ENCODE measurements at regions not wholly inside any gene's neighbourhood (a gene's known extent, or its start where the extent isn't known, plus 50 kb on each side); places are given as distances from the start of the nearest gene placed in this dataset.
A peak's percentile ranks its signal among the peaks of the same experiment; 100 is the strongest.
"Not testable (repeated sequence)": the region's sequence is repeated elsewhere in the genome, so short reads cannot be mapped to it uniquely, and the experiment has no call there.

DNA sequence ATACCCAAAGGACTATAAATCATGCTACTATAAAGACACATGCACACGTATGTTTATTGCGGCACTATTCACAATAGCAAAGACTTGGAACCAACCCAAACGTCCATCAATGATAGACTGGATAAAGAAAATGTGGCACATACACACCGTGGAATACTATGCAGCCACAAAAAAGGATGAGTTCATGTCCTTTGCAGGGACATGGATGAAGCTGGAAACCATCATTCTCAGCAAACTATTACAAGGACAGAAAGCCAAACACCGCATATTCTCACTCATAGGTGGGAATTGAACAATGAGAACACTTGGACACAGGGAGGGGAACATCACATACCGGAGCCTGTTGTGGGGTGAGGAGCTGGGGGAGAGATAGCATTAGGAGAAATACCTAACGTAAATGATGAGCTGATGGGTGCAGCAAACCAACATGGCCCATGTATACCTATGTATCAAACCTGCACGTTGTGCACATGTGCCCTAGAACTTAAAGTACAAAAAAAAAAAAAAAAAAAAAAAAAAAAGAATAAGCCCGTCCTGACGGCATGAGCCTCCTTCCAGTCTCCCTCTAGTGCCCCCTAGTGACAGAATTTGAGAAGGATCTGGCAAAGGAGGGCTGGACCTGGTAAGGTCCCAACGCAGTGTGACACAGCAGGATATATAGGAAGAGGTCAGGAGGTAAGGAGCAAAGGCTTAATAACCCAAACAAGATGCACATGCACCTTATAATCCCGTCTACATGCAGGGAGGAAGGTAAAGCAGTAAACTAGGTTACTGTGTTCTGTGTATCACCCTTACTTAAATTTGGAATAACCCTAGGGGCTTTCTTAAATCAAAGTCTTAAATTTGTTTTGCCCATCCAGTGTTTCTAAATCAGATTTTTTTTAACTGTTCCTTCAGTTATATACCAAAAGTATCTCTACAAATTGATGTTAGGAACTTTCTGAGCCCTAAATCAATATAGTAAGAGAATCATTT, 214.8 kb downstream of the UNC5CL start:
- H4K20me1 ChIP-seq (ENCODE audit: insufficient read depth); H3K79me2 ChIP-seq (ENCODE audit: insufficient read depth, low read length); H3K27ac ChIP-seq (ENCODE audit: low read depth, low read length); H3K9me3 ChIP-seq (ENCODE audit: control insufficient read depth in 1 of 2, insufficient read depth in 1 of 2, low read depth in 1 of 2, low read length in 2 of 2); H3K4me2 ChIP-seq (ENCODE audit: low read length); BruUV-seq (replicated peaks); POLR2A ChIA-PET; CTCF ChIA-PET; H3K4me1 ChIP-seq (ENCODE audit: control insufficient read depth in 1 of 2, insufficient read depth in 2 of 2, low read length in 2 of 2); H3K9me2 ChIP-seq (ENCODE audit: insufficient read depth); H3K4me3 ChIP-seq (replicated peaks in 1 of 2; ENCODE audit: low read depth in 1 of 2, low read length in 2 of 2); H3K36me3 ChIP-seq (ENCODE audit: control insufficient read depth in 1 of 2, insufficient read depth in 2 of 2, low read length in 2 of 2); H3K27me3 ChIP-seq (ENCODE audit: insufficient read depth, low read length); H3K9ac ChIP-seq (ENCODE audit: low read length): not testable (repeated sequence)
- intact Hi-C loops (cut with micrococcal nuclease), result loop anchor here (1.0 to 10.0 kb wide), 2 partner anchors 201 to 496 kb away; no protein-coding TSS in a partner anchor
- TF ChIP-seq, protein P1, sequence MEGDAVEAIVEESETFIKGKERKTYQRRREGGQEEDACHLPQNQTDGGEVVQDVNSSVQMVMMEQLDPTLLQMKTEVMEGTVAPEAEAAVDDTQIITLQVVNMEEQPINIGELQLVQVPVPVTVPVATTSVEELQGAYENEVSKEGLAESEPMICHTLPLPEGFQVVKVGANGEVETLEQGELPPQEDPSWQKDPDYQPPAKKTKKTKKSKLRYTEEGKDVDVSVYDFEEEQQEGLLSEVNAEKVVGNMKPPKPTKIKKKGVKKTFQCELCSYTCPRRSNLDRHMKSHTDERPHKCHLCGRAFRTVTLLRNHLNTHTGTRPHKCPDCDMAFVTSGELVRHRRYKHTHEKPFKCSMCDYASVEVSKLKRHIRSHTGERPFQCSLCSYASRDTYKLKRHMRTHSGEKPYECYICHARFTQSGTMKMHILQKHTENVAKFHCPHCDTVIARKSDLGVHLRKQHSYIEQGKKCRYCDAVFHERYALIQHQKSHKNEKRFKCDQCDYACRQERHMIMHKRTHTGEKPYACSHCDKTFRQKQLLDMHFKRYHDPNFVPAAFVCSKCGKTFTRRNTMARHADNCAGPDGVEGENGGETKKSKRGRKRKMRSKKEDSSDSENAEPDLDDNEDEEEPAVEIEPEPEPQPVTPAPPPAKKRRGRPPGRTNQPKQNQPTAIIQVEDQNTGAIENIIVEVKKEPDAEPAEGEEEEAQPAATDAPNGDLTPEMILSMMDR (IDR thresholded peaks at IDR 0.05 in 2 of 3, conservative IDR thresholded peaks at IDR 0.05 in 1 of 3; ENCODE audit: borderline replicate concordance in 1 of 3, insufficient read depth in 1 of 3, low read depth in 2 of 3, low read length in 2 of 3), result peak; percentile 53 to 74 (median 66); a peak in 5 of 6 replicates
- TF ChIP-seq RAD21 (IDR thresholded peaks at IDR 0.05; ENCODE audit: low read depth), result peak; percentile 56
- peak; percentile 99 for ATAC-seq
- RAD21 ChIA-PET (ENCODE audit: low non-redundant PET in 1 of 2, low total read pairs in 2 of 2, uncharacterized antibody in 2 of 2, unreplicated experiment in 2 of 2), result interaction anchor here in 1 of 2 experiments (0.7 kb wide), 2 partner anchors 137 to 242 kb away, joined by 4 to 5 read pairs; no protein-coding TSS in a partner anchor
- DNase-seq (ENCODE audit: low read depth, low spot score), result peak; percentile 75
- H2AFZ ChIP-seq (ENCODE audit: low read depth, low read length, poor library complexity, severe bottlenecking), result peak overlapping the region; percentile 17

DNA sequence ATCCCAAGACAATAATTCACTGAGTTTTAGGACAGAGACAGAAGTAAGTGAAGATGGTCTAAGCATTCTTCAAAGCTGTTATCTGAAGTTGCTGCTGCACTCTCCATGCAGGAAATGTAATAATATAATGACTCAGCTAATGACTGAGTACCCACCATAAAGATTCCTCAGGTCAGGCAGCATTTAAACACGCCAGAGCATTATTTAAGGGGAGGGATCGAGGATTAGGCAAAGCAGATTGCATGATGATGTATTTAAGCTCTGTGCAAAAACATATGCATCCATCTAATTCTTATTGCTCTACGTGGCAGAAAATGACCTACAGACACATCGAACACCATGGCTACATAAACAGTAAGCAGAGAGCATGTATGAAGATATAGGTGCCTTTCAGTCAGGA, 216.4 kb downstream of the UNC5CL start:
- Histone ChIP-seq H3K36me3 (ENCODE audit: control insufficient read depth in 1 of 2, insufficient read depth in 2 of 2, low read length in 2 of 2) (no peaks in the 10 kb centered on the region), H3K9me3 (ENCODE audit: control insufficient read depth in 1 of 2, insufficient read depth in 1 of 2, low read depth in 1 of 2, low read length in 2 of 2) (no peaks in the 10 kb centered on the region), H3K27me3 (ENCODE audit: insufficient read depth, low read length) (no peaks in the 10 kb centered on the region), H3K4me1 (ENCODE audit: control insufficient read depth in 1 of 2, insufficient read depth in 2 of 2, low read length in 2 of 2) (no peaks in the 10 kb centered on the region), H2AFZ (ENCODE audit: low read depth, low read length, poor library complexity, severe bottlenecking) (no peak overlapping the region), H3K4me3 (replicated peaks in 1 of 2; ENCODE audit: low read depth in 1 of 2, low read length in 2 of 2) (no peak overlapping the region), H3K79me2 (ENCODE audit: insufficient read depth, low read length) (no peaks in the 10 kb centered on the region), H3K9me2 (ENCODE audit: insufficient read depth) (no peaks in the 10 kb centered on the region), H3K4me2 (ENCODE audit: low read length) (no peak overlapping the region), H4K20me1 (ENCODE audit: insufficient read depth) (no peaks in the 10 kb centered on the region), H3K27ac (ENCODE audit: low read depth, low read length) (no peak overlapping the region), H3K9ac (ENCODE audit: low read length) (no peak overlapping the region)
- ChIA-PET RAD21 (ENCODE audit: low non-redundant PET in 1 of 2, low total read pairs in 2 of 2, uncharacterized antibody in 2 of 2, unreplicated experiment in 2 of 2) (no interaction called here), POLR2A (no interaction called here), CTCF (interaction anchor here (0.7 to 1.3 kb wide), 4 partner anchors 8 to 494 kb away, joined by 3 to 7 read pairs (median 3); no protein-coding TSS in a partner anchor)
- intact Hi-C loops (cut with micrococcal nuclease), result loop anchor here (10.0 kb wide), 1 partner anchor 202 kb away; no protein-coding TSS in a partner anchor
- DNase-seq (ENCODE audit: low read depth, low spot score), result no peak
- no TSS peak for BruUV-seq (replicated peaks)
- ATAC-seq, result no peak
- TF ChIP-seq CBX3 (IDR thresholded peaks at IDR 0.05; ENCODE audit: low read depth) (no peak), JUND (IDR thresholded peaks at IDR 0.05) (no peak), SP1 (IDR thresholded peaks at IDR 0.05; ENCODE audit: low read depth) (no peak), ELF1 (IDR thresholded peaks at IDR 0.05; ENCODE audit: borderline replicate concordance, low read depth) (no peak), FOSL1 (IDR thresholded peaks at IDR 0.05; ENCODE audit: low read depth) (no peak), EZH2 (IDR thresholded peaks at IDR 0.05) (no peak), SIN3A (IDR thresholded peaks at IDR 0.05; ENCODE audit: low read depth) (no peak), EGR1 (IDR thresholded peaks at IDR 0.05; ENCODE audit: low read depth) (no peak), SRF (IDR thresholded peaks at IDR 0.05; ENCODE audit: low read depth) (no peak)
- TF ChIP-seq, protein P2, sequence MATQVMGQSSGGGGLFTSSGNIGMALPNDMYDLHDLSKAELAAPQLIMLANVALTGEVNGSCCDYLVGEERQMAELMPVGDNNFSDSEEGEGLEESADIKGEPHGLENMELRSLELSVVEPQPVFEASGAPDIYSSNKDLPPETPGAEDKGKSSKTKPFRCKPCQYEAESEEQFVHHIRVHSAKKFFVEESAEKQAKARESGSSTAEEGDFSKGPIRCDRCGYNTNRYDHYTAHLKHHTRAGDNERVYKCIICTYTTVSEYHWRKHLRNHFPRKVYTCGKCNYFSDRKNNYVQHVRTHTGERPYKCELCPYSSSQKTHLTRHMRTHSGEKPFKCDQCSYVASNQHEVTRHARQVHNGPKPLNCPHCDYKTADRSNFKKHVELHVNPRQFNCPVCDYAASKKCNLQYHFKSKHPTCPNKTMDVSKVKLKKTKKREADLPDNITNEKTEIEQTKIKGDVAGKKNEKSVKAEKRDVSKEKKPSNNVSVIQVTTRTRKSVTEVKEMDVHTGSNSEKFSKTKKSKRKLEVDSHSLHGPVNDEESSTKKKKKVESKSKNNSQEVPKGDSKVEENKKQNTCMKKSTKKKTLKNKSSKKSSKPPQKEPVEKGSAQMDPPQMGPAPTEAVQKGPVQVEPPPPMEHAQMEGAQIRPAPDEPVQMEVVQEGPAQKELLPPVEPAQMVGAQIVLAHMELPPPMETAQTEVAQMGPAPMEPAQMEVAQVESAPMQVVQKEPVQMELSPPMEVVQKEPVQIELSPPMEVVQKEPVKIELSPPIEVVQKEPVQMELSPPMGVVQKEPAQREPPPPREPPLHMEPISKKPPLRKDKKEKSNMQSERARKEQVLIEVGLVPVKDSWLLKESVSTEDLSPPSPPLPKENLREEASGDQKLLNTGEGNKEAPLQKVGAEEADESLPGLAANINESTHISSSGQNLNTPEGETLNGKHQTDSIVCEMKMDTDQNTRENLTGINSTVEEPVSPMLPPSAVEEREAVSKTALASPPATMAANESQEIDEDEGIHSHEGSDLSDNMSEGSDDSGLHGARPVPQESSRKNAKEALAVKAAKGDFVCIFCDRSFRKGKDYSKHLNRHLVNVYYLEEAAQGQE (IDR thresholded peaks at IDR 0.05; ENCODE audit: low read depth), result no peak

Measured in HCT116 (cell line).